H1 (cell line): ENCODE measurements at regions not wholly inside any gene's neighbourhood (a gene's known extent, or its start where the extent isn't known, plus 50 kb on each side); places are given as distances from the start of the nearest gene placed in this dataset.

Experiments used
- CTBP2 ChIP-seq: IDR thresholded peaks from 2 replicates; pipeline ENCODE4 v1.7.0; 2011; ENCODE audit warnings: borderline replicate concordance, mild to moderate bottlenecking, moderate library complexity, mixed read lengths, low read length; ENCODE audit not compliant: insufficient read depth, insufficient read length
- EGR1 ChIP-seq: IDR thresholded peaks from 2 replicates; pipeline ENCODE4 v1.6.1; 2011; ENCODE audit warnings: low read depth, low read length, borderline replicate concordance
- KDM4A ChIP-seq: IDR thresholded peaks from one replicate; pipeline ENCODE4 v1.7.1; 2012; ENCODE audit warnings: low read depth, mild to moderate bottlenecking, moderate library complexity, low read length, inconsistent platforms; ENCODE audit not compliant: severe bottlenecking
- NANOG ChIP-seq: IDR thresholded peaks from 2 replicates; pipeline ENCODE4 v1.6.1; 2011; ENCODE audit warnings: low read length, low read depth, mild to moderate bottlenecking, inconsistent platforms; ENCODE audit not compliant: insufficient read depth, poor library complexity, severe bottlenecking
- RNF2 ChIP-seq: fragments of 200-900, 300-1000 bp; sonication (generic); IDR thresholded peaks from 2 replicates; pipeline ENCODE4 v1.7.1; 2016; ENCODE audit warnings: borderline replicate concordance, low read depth, mild to moderate bottlenecking, antibody characterized with exemption, low read length; ENCODE audit not compliant: poor library complexity, severe bottlenecking; ENCODE audit errors: missing control alignments
- TAF7 ChIP-seq: optimal IDR thresholded peaks from 2 replicates; pipeline ENCODE3; 2011; ENCODE audit warnings: low read depth, mild to moderate bottlenecking, inconsistent platforms, low read length, moderate library complexity, borderline replicate concordance
- TF ChIP-seq, protein P1 (sequence below): fragments of 300-600 bp; sonication (generic); IDR thresholded peaks from 2 replicates; pipeline ENCODE4 v1.7.1; 2012; ENCODE audit warnings: low read length, moderate library complexity, mild to moderate bottlenecking, inconsistent platforms; ENCODE audit not compliant: insufficient replicate concordance
- TF ChIP-seq, protein P2 (sequence below): IDR thresholded peaks from 2 replicates; pipeline ENCODE4 v1.6.1; 2012; ENCODE audit warnings: inconsistent platforms

DNA sequence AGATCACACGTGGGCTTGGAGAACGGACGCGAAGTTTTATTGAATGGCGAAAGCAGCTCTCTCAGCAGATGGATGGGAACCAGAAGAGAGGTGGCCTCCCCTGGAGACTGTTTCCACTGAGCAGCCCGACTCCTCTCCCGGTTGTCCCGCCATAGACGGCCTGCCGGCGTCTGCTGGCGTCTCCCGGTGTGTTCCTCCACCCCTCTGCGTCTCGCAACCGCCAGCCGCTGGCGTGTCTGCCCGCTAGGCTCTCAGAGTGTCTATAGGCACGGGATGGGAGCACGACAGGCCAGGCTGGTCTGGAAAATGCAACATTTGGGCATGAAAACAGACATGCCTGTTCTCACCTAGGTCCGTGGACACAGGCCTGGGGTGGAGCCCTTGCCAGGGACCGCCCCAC is 366.7 kb upstream of the SOX11 start (continued):
- TF ChIP-seq, protein P1, sequence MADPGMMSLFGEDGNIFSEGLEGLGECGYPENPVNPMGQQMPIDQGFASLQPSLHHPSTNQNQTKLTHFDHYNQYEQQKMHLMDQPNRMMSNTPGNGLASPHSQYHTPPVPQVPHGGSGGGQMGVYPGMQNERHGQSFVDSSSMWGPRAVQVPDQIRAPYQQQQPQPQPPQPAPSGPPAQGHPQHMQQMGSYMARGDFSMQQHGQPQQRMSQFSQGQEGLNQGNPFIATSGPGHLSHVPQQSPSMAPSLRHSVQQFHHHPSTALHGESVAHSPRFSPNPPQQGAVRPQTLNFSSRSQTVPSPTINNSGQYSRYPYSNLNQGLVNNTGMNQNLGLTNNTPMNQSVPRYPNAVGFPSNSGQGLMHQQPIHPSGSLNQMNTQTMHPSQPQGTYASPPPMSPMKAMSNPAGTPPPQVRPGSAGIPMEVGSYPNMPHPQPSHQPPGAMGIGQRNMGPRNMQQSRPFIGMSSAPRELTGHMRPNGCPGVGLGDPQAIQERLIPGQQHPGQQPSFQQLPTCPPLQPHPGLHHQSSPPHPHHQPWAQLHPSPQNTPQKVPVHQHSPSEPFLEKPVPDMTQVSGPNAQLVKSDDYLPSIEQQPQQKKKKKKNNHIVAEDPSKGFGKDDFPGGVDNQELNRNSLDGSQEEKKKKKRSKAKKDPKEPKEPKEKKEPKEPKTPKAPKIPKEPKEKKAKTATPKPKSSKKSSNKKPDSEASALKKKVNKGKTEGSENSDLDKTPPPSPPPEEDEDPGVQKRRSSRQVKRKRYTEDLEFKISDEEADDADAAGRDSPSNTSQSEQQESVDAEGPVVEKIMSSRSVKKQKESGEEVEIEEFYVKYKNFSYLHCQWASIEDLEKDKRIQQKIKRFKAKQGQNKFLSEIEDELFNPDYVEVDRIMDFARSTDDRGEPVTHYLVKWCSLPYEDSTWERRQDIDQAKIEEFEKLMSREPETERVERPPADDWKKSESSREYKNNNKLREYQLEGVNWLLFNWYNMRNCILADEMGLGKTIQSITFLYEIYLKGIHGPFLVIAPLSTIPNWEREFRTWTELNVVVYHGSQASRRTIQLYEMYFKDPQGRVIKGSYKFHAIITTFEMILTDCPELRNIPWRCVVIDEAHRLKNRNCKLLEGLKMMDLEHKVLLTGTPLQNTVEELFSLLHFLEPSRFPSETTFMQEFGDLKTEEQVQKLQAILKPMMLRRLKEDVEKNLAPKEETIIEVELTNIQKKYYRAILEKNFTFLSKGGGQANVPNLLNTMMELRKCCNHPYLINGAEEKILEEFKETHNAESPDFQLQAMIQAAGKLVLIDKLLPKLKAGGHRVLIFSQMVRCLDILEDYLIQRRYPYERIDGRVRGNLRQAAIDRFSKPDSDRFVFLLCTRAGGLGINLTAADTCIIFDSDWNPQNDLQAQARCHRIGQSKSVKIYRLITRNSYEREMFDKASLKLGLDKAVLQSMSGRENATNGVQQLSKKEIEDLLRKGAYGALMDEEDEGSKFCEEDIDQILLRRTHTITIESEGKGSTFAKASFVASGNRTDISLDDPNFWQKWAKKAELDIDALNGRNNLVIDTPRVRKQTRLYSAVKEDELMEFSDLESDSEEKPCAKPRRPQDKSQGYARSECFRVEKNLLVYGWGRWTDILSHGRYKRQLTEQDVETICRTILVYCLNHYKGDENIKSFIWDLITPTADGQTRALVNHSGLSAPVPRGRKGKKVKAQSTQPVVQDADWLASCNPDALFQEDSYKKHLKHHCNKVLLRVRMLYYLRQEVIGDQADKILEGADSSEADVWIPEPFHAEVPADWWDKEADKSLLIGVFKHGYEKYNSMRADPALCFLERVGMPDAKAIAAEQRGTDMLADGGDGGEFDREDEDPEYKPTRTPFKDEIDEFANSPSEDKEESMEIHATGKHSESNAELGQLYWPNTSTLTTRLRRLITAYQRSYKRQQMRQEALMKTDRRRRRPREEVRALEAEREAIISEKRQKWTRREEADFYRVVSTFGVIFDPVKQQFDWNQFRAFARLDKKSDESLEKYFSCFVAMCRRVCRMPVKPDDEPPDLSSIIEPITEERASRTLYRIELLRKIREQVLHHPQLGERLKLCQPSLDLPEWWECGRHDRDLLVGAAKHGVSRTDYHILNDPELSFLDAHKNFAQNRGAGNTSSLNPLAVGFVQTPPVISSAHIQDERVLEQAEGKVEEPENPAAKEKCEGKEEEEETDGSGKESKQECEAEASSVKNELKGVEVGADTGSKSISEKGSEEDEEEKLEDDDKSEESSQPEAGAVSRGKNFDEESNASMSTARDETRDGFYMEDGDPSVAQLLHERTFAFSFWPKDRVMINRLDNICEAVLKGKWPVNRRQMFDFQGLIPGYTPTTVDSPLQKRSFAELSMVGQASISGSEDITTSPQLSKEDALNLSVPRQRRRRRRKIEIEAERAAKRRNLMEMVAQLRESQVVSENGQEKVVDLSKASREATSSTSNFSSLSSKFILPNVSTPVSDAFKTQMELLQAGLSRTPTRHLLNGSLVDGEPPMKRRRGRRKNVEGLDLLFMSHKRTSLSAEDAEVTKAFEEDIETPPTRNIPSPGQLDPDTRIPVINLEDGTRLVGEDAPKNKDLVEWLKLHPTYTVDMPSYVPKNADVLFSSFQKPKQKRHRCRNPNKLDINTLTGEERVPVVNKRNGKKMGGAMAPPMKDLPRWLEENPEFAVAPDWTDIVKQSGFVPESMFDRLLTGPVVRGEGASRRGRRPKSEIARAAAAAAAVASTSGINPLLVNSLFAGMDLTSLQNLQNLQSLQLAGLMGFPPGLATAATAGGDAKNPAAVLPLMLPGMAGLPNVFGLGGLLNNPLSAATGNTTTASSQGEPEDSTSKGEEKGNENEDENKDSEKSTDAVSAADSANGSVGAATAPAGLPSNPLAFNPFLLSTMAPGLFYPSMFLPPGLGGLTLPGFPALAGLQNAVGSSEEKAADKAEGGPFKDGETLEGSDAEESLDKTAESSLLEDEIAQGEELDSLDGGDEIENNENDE, result no peak
- no peak for TF ChIP-seq KDM4A
- TF ChIP-seq NANOG, result no peak
- no peak for TF ChIP-seq TAF7
- TF ChIP-seq EGR1, result no peak
- no peak for TF ChIP-seq CTBP2
- TF ChIP-seq RNF2, result no peak
- TF ChIP-seq, protein P2, sequence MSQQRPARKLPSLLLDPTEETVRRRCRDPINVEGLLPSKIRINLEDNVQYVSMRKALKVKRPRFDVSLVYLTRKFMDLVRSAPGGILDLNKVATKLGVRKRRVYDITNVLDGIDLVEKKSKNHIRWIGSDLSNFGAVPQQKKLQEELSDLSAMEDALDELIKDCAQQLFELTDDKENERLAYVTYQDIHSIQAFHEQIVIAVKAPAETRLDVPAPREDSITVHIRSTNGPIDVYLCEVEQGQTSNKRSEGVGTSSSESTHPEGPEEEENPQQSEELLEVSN, result no peak
- TF ChIP-seq, all 59 proteins: peak for 0
